HEK293 (cell line): ENCODE measurements at regions not wholly inside any gene's neighbourhood (a gene's known extent, or its start where the extent isn't known, plus 50 kb on each side); places are given as distances from the start of the nearest gene placed in this dataset.

ENCODE experiments used
- WT1 ChIP-seq: fragments of 450-650 bp; formaldehyde crosslinking; IDR thresholded peaks from 2 replicates; pipeline ENCODE4 v1.5.1; 2016; ENCODE audit warnings: missing biosample characterization, missing genetic modification characterization
- ZNF274 ChIP-seq, 2 experiments: fragments of 200-500 bp in 1 of 2; fragments of 450-650 bp in 1 of 2; sonication (Bioruptor generic) in 1 of 2; formaldehyde crosslinking in 1 of 2; IDR thresholded peaks; 2 replicates each; pipeline versions ENCODE4 v1.5.1 to v1.6.1; 2014 to 2016; ENCODE audit warnings: borderline replicate concordance in 1 of 2, inconsistent platforms in 1 of 2, low read length in 1 of 2, missing biosample characterization in 1 of 2, missing genetic modification characterization in 1 of 2
- ZNF335 ChIP-seq: fragments of 450-650 bp; formaldehyde crosslinking; conservative IDR thresholded peaks from 2 replicates; pipeline ENCODE4 v1.5.1; 2016; ENCODE audit warnings: missing biosample characterization, missing genetic modification characterization
- ZNF585B ChIP-seq: fragments of 450-650 bp; formaldehyde crosslinking; IDR thresholded peaks from 2 replicates; pipeline ENCODE4 v1.5.1; 2016; ENCODE audit warnings: missing biosample characterization, missing genetic modification characterization
- ZSCAN30 ChIP-seq: fragments of 450-650 bp; IDR thresholded peaks from 2 replicates; pipeline ENCODE4 v1.5.1; 2018; ENCODE audit warnings: missing biosample characterization, mild to moderate bottlenecking, missing genetic modification characterization, moderate library complexity
- TF ChIP-seq, protein P1 (sequence below): fragments of 450-650 bp; formaldehyde crosslinking; IDR thresholded peaks from 2 replicates; pipeline ENCODE4 v1.5.1; 2016; ENCODE audit warnings: missing biosample characterization, missing genetic modification characterization
- TF ChIP-seq, protein P2 (sequence below): fragments of 450-650 bp; formaldehyde crosslinking; IDR thresholded peaks from 2 replicates; pipeline ENCODE4 v1.5.1; 2016; ENCODE audit warnings: missing biosample characterization, missing genetic modification characterization

DNA sequence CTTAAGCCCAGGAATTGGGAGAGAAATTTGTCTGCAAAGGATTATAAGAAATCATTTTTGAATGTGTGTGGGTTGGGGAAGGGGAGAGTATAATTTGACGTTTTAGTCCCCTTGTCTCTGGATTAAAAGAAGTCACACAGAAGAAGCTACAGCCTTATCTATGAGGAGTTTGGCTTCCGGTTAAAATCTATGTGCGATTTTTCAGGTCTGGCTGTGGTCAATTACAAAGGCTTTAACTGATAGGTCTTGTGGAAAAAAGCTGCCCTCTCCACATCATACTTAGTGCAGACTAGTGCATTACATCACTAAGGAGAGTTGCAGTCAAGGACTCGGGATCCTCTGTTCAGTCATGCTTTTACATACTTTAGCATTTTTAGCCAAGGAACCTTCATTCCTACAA lies 80.3 kb upstream of the HTR1B start:
- TF ChIP-seq ZNF274 (IDR thresholded peaks at IDR 0.05; ENCODE audit: low read length), result no peak
- TF ChIP-seq ZNF274 (tag by site-specific recombination; IDR thresholded peaks at IDR 0.05; ENCODE audit: borderline replicate concordance), result no peak
- TF ChIP-seq, protein P1, sequence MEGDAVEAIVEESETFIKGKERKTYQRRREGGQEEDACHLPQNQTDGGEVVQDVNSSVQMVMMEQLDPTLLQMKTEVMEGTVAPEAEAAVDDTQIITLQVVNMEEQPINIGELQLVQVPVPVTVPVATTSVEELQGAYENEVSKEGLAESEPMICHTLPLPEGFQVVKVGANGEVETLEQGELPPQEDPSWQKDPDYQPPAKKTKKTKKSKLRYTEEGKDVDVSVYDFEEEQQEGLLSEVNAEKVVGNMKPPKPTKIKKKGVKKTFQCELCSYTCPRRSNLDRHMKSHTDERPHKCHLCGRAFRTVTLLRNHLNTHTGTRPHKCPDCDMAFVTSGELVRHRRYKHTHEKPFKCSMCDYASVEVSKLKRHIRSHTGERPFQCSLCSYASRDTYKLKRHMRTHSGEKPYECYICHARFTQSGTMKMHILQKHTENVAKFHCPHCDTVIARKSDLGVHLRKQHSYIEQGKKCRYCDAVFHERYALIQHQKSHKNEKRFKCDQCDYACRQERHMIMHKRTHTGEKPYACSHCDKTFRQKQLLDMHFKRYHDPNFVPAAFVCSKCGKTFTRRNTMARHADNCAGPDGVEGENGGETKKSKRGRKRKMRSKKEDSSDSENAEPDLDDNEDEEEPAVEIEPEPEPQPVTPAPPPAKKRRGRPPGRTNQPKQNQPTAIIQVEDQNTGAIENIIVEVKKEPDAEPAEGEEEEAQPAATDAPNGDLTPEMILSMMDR, result no peak
- TF ChIP-seq ZNF585B (tag by site-specific recombination), result no peak
- TF ChIP-seq, protein P2, sequence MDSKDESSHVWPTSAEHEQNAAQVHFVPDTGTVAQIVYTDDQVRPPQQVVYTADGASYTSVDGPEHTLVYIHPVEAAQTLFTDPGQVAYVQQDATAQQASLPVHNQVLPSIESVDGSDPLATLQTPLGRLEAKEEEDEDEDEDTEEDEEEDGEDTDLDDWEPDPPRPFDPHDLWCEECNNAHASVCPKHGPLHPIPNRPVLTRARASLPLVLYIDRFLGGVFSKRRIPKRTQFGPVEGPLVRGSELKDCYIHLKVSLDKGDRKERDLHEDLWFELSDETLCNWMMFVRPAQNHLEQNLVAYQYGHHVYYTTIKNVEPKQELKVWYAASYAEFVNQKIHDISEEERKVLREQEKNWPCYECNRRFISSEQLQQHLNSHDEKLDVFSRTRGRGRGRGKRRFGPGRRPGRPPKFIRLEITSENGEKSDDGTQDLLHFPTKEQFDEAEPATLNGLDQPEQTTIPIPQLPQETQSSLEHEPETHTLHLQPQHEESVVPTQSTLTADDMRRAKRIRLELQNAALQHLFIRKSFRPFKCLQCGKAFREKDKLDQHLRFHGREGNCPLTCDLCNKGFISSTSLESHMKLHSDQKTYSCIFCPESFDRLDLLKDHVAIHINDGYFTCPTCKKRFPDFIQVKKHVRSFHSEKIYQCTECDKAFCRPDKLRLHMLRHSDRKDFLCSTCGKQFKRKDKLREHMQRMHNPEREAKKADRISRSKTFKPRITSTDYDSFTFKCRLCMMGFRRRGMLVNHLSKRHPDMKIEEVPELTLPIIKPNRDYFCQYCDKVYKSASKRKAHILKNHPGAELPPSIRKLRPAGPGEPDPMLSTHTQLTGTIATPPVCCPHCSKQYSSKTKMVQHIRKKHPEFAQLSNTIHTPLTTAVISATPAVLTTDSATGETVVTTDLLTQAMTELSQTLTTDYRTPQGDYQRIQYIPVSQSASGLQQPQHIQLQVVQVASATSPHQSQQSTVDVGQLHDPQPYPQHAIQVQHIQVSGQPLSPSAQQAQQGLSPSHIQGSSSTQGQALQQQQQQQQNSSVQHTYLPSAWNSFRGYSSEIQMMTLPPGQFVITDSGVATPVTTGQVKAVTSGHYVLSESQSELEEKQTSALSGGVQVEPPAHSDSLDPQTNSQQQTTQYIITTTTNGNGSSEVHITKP (tag by site-specific recombination), result no peak
- TF ChIP-seq WT1, result no peak
- TF ChIP-seq ZNF335, result no peak
- TF ChIP-seq ZSCAN30 (tag by site-specific recombination), result no peak
